ENCODE measurements at regions not wholly inside any gene's neighbourhood (a gene's known extent, or its start where the extent isn't known, plus 50 kb on each side); places are given as distances from the start of the nearest gene placed in this dataset.

DNA sequence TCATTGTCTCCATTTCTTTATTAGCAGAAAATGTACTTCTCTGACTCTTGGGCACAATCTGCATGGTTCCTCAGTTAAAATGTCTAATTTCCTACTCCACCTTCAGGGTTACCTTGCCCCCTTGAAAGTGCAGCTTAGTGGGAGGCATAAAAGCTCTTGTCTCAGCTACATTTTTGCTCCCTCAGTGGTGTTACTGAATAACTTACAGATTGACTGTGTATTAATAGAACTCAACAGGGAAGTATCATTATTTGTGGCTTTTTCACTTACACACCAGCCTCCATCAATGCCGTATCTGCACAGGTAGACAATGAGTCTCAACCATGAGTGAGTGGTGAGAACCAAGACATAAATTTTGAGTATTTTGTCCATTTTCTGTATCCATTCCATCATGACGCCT, 456.2 kb upstream of the MIR17HG start:
- TF ChIP-seq MAZ (IDR thresholded peaks at IDR 0.05; ENCODE audit: borderline replicate concordance, low read depth, low read length): no peak
- TF ChIP-seq FOS (IDR thresholded peaks at IDR 0.05; ENCODE audit: low read depth, low read length): no peak
- TF ChIP-seq, protein P1, sequence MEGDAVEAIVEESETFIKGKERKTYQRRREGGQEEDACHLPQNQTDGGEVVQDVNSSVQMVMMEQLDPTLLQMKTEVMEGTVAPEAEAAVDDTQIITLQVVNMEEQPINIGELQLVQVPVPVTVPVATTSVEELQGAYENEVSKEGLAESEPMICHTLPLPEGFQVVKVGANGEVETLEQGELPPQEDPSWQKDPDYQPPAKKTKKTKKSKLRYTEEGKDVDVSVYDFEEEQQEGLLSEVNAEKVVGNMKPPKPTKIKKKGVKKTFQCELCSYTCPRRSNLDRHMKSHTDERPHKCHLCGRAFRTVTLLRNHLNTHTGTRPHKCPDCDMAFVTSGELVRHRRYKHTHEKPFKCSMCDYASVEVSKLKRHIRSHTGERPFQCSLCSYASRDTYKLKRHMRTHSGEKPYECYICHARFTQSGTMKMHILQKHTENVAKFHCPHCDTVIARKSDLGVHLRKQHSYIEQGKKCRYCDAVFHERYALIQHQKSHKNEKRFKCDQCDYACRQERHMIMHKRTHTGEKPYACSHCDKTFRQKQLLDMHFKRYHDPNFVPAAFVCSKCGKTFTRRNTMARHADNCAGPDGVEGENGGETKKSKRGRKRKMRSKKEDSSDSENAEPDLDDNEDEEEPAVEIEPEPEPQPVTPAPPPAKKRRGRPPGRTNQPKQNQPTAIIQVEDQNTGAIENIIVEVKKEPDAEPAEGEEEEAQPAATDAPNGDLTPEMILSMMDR (conservative IDR thresholded peaks at IDR 0.05; ENCODE audit: low read depth, low read length): no peak
- no peak for TF ChIP-seq ELK1 (IDR thresholded peaks at IDR 0.05; ENCODE audit: borderline replicate concordance, low read depth, low read length)
- TF ChIP-seq RAD21 (IDR thresholded peaks at IDR 0.05; ENCODE audit: low read length): no peak
- TF ChIP-seq MAFK (IDR thresholded peaks at IDR 0.05; ENCODE audit: low read depth, low read length): no peak
- no peak for TF ChIP-seq BHLHE40 (IDR thresholded peaks at IDR 0.05; ENCODE audit: low read depth, low read length)
- TF ChIP-seq SMC3 (IDR thresholded peaks at IDR 0.05; ENCODE audit: low read depth, low read length): no peak
- TF ChIP-seq RCOR1 (IDR thresholded peaks at IDR 0.05; ENCODE audit: insufficient replicate concordance, low read length): no peak
- TF ChIP-seq, protein P2, sequence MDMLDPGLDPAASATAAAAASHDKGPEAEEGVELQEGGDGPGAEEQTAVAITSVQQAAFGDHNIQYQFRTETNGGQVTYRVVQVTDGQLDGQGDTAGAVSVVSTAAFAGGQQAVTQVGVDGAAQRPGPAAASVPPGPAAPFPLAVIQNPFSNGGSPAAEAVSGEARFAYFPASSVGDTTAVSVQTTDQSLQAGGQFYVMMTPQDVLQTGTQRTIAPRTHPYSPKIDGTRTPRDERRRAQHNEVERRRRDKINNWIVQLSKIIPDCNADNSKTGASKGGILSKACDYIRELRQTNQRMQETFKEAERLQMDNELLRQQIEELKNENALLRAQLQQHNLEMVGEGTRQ (IDR thresholded peaks at IDR 0.05; ENCODE audit: low read depth, low read length): no peak
- TF ChIP-seq CEBPB (IDR thresholded peaks at IDR 0.05; ENCODE audit: low read depth, low read length): no peak
- no peak for TF ChIP-seq POLR2A (IDR thresholded peaks at IDR 0.05; ENCODE audit: low read depth, low read length)
- no peak for TF ChIP-seq CHD1 (IDR thresholded peaks at IDR 0.05; ENCODE audit: low read depth, low read length)
- no peak for TF ChIP-seq RFX5 (IDR thresholded peaks at IDR 0.05; ENCODE audit: low read depth, low read length)
- TF ChIP-seq MXI1 (IDR thresholded peaks at IDR 0.05; ENCODE audit: borderline replicate concordance, low read depth, low read length): no peak
- no peak for TF ChIP-seq NFE2L2 (IDR thresholded peaks at IDR 0.05; ENCODE audit: low read depth, low read length)
- Histone ChIP-seq H3K79me1 (ENCODE audit: low read depth in 1 of 2, low read length in 2 of 2) (no peaks in the 10 kb centered on the region), H3K27me3 (ENCODE audit: control insufficient read depth, insufficient read depth, low read length) (no peaks in the 10 kb centered on the region), H4K8ac (ENCODE audit: low read depth in 2 of 2, low read length in 2 of 2) (no peak overlapping the region), H4K20me1 (ENCODE audit: insufficient read depth, low read length) (no peaks in the 10 kb centered on the region), H4K5ac (ENCODE audit: low read depth, low read length) (no peak overlapping the region), H3K14ac (replicated peaks; ENCODE audit: low read depth, low read length) (no peak overlapping the region), H2AK9ac (replicated peaks; ENCODE audit: low read depth, low read length, poor library complexity) (no peak overlapping the region), H2AK5ac (ENCODE audit: low read depth, low read length) (no peak overlapping the region), H3K9ac (ENCODE audit: low read depth, low read length) (no peak overlapping the region), H3K9me1 (ENCODE audit: insufficient read depth, low read length) (no peaks in the 10 kb centered on the region), H3K4ac (ENCODE audit: low read depth, low read length) (no peak overlapping the region), H3K23ac (ENCODE audit: low read depth, low read length) (no peak overlapping the region), H3K4me1 (ENCODE audit: control insufficient read depth, insufficient read depth, low read length) (no peaks in the 10 kb centered on the region), H3K4me3 (ENCODE audit: insufficient read depth, low read depth, low read length) (no peak overlapping the region), H4K91ac (ENCODE audit: insufficient read depth, low read depth, low read length) (no peak overlapping the region), H2BK120ac (ENCODE audit: low read depth, low read length) (no peak overlapping the region), H3K9me3 (ENCODE audit: control insufficient read depth, insufficient read depth, low read length) (0 out of 2 replicates have a peak, but pooled peaks cover 2% of the 10 kb centered on the region), H3K56ac (ENCODE audit: extremely low read depth, insufficient read depth, low read length) (no peak overlapping the region), H2AFZ (replicated peaks; ENCODE audit: low read length, poor library complexity) (no peak overlapping the region), H2BK20ac (ENCODE audit: low read depth, low read length) (no peak overlapping the region), H3K36me3 (ENCODE audit: control insufficient read depth, insufficient read depth, low read length) (no peaks in the 10 kb centered on the region), H3K18ac (ENCODE audit: low read depth, low read length) (no peak overlapping the region), H3K27ac (ENCODE audit: insufficient read depth, low read length) (no peak overlapping the region), H3K4me2 (ENCODE audit: low read depth, low read length) (no peak overlapping the region), H2BK5ac (ENCODE audit: low read depth, low read length, poor library complexity, severe bottlenecking) (no peak overlapping the region), H2BK15ac (ENCODE audit: low read depth, low read length) (no peak overlapping the region)
- no TSS peak for BruUV-seq (replicated peaks)
- dilution Hi-C loops (cut with HindIII; ENCODE audit: low sequenced_read_pairs, unreplicated experiment) (no loop called here), intact Hi-C loops (cut with micrococcal nuclease) (no loop called here), in situ Hi-C loops (cut with MboI; ENCODE audit: low sequenced_read_pairs) (no loop called here)
- POLR2A ChIA-PET (ENCODE audit: unreplicated experiment): no interaction called here
- DNase-seq (no peak), ATAC-seq (ENCODE audit: low read depth) (no peak)
- CTCF ChIA-PET: no interaction called here
- WGBS, 2 experiments (ENCODE audit: extremely low coverage in 2 of 2, insufficient read length in 1 of 2): no CpG with 5 or more reads among the region's 2 CpGs

Data from IMR-90 (cell line).